H1 (cell line): ENCODE measurements at regions not wholly inside any gene's neighbourhood (a gene's known extent, or its start where the extent isn't known, plus 50 kb on each side); places are given as distances from the start of the nearest gene placed in this dataset.

ENCODE experiments used
- SIX5 ChIP-seq: IDR thresholded peaks from 2 replicates; pipeline ENCODE4 v1.6.1; 2011; ENCODE audit warnings: mild to moderate bottlenecking, low read depth, low read length

DNA sequence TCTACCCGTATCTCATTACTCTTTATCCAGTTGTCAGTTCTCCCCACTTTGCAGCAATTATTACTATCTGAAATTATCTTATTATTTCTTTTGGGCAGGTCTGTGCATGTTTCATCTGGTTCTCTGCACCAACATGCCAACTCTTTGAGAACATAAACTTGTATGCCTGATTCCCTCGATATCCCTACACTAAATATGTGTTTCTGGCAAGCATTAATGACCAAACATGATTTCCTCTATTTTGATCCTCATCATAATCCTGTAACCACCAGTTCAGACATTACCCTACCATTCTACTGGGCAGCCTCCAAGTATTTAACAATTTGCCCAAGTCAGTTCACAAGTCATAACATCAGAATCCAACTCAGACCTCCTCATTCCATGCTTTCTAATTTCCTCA lies 426.1 kb downstream of the FOXO1 start (continued):
- TF ChIP-seq SIX5: no peak
